Psoas muscle (tissue), 7 donors: ENCODE measurements at regions not wholly inside any gene's neighbourhood (a gene's known extent, or its start where the extent isn't known, plus 50 kb on each side); places are given as distances from the start of the nearest gene placed in this dataset.

Experiments used
- ATAC-seq, 4 donors: fragments of 200-7000 bp; cut with Tn5 transposase; one replicate each; pipeline ENCODE4 v1.9.1; 2020; ENCODE audit warnings: moderate library complexity in 3 of 4, mild to moderate bottlenecking in 2 of 4
- DNase-seq, 2 donors: peaks; one replicate each; pipeline ENCODE4 v3.0.0-alpha.2; 2020
- H3K27ac ChIP-seq: fragments of 200-600 bp; one replicate; pipeline ENCODE4 v1.8.0; 2022
- H3K27me3 ChIP-seq, 3 donors: fragments of 200-600 bp in 1 of 3; one replicate each; pipeline versions ENCODE4 v1.6.1 to v1.8.0; 2013 to 2022; ENCODE audit warnings: low read length in 2 of 3, mild to moderate bottlenecking in 2 of 3, moderate library complexity in 1 of 3; ENCODE audit not compliant: insufficient read depth in 3 of 3
- H3K36me3 ChIP-seq, 2 donors: fragments of 200-600 bp in 1 of 2; one replicate each; pipeline versions ENCODE4 v1.6.1 to v1.8.0; 2013 to 2022; ENCODE audit warnings: low read depth in 1 of 2, mild to moderate bottlenecking in 1 of 2, moderate library complexity in 1 of 2; ENCODE audit not compliant: insufficient read depth in 1 of 2
- H3K4me1 ChIP-seq: fragments of 200-600 bp; one replicate; pipeline ENCODE4 v1.8.0; 2022
- H3K4me3 ChIP-seq: fragments of 200-600 bp; one replicate; pipeline ENCODE4 v1.8.0; 2022; ENCODE audit warnings: mild to moderate bottlenecking
- H3K9me3 ChIP-seq: fragments of 200-600 bp; one replicate; pipeline ENCODE4 v1.8.0; 2022
- CTCF ChIP-seq: fragments of 200-600 bp; IDR thresholded peaks from one replicate; pipeline ENCODE4 v1.8.0; 2022; ENCODE audit warnings: antibody characterized with exemption
- WGBS, 3 donors: extraction: QIAGEN DNeasy Blood & Tissue Kit; methylation state at CpG; one replicate each; pipeline versions ENCODE4 v1.1.6 to v1.1.7; 2013; 5-methylcytosine and 5-hydroxymethylcytosine counted together
- intact Hi-C, 2 donors: fragments of 100-400 bp; cut with DNase I; formaldehyde crosslinking; loops; one replicate each; pipeline versions ENCODE4 v1.11.0 to v1.14.2; 2022
- donor health status: healthy with polysubstance abuse.
- donor health status: DM: no; HTN: no; CAD: no; lungs with moderate emphysema.
- donor health status: Bipolar disorder and iron deficiency.
- donor health status: healthy.
- donor health status: DM: yes; HTN: yes; CAD: no.
- donor health status: DM: no; HTN: no; CAD: no.
- donor health status: DM: yes; HTN: yes; CAD: no.

DNA sequence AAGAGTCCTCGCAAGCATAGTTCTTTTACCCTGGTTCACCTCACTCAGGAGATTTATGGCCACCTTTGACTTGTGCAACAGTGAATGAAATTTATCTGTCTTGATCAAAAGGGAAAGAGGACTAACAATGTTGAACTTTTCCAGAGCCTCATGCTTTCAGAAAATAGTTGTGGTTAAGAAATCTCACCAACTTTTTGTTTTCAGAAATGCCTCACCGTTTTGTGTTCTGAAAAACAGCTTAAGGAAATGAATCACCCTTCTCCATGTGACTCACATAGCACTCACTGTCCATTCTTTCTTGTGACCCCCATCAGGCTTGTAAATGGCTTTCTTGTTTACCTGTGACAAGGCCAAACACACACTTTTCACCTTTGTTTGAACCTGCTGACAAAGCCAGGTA is 148.6 kb upstream of the FAM3C start:
- intact Hi-C loops = loop anchor here in 1 of 2 donors (10.0 kb wide), 1 partner anchor 150 kb away; the partner anchor contains the start of gene FAM3C
- H3K4me3 ChIP-seq = no peak overlapping the region
- no peaks in the 10 kb centered on the region for H3K4me1 ChIP-seq
- no peak overlapping the region for H3K27ac ChIP-seq
- 54 to 55% (median 55%) methylated on average over 2 of the region's 2 CpGs for WGBS, 3 donors
- no peaks in the 10 kb centered on the region for H3K36me3 ChIP-seq
- H3K9me3 ChIP-seq = no peaks in the 10 kb centered on the region
- ATAC-seq (peak in 1 of 4 donors; percentile 28), DNase-seq (no peak)
- no peak for TF ChIP-seq CTCF
- no peaks in the 10 kb centered on the region for H3K27me3 ChIP-seq

GRCh38 chr7:121544238-121544637 is 148.1 kb upstream of the FAM3C start:
- Histone ChIP-seq H3K36me3 (no peaks in the 10 kb centered on the region), H3K9me3 (no peaks in the 10 kb centered on the region), H3K4me1 (no peaks in the 10 kb centered on the region), H3K27me3 (no peaks in the 10 kb centered on the region), H3K4me3 (no peak overlapping the region), H3K27ac (no peak overlapping the region)
- 53 to 63% (median 62%) methylated on average over 1 of the region's 1 CpG for WGBS, 3 donors
- DNase-seq = no peak
- no peak for TF ChIP-seq CTCF
- intact Hi-C loops = loop anchor here in 1 of 2 donors (10.0 kb wide), 1 partner anchor 149 kb away; the partner anchor contains the start of gene FAM3C
- no peak for ATAC-seq

GRCh38 chr7:121541457-121541856 is 145.3 kb upstream of the FAM3C start:
- Histone ChIP-seq H3K27ac (no peak overlapping the region), H3K4me1 (no peaks in the 10 kb centered on the region), H3K4me3 (no peak overlapping the region), H3K36me3 (no peaks in the 10 kb centered on the region), H3K9me3 (no peaks in the 10 kb centered on the region), H3K27me3 (no peaks in the 10 kb centered on the region)
- DNase-seq = no peak
- WGBS, 3 donors = 89 to 96% (median 94%) methylated on average over 1 of the region's 1 CpG
- no peak for TF ChIP-seq CTCF
- no peak for ATAC-seq
- intact Hi-C loops = loop anchor here in 1 of 2 donors (10.0 kb wide), 1 partner anchor 147 kb away; the partner anchor contains the start of gene FAM3C

GRCh38 chr7:121540138-121540537 is 144.0 kb upstream of the FAM3C start:
- no peaks in the 10 kb centered on the region for H3K4me1 ChIP-seq
- no peaks in the 10 kb centered on the region for H3K27me3 ChIP-seq
- no peak for TF ChIP-seq CTCF
- no peak for DNase-seq
- no peak overlapping the region for H3K4me3 ChIP-seq
- intact Hi-C loops = loop anchor here in 1 of 2 donors (10.0 kb wide), 1 partner anchor 145 kb away; the partner anchor contains the start of gene FAM3C
- 90 to 100% (median 90%) methylated on average over 1 of the region's 1 CpG for WGBS, 3 donors
- H3K9me3 ChIP-seq = no peaks in the 10 kb centered on the region
- no peak for ATAC-seq
- H3K36me3 ChIP-seq = no peaks in the 10 kb centered on the region
- no peak overlapping the region for H3K27ac ChIP-seq

DNA sequence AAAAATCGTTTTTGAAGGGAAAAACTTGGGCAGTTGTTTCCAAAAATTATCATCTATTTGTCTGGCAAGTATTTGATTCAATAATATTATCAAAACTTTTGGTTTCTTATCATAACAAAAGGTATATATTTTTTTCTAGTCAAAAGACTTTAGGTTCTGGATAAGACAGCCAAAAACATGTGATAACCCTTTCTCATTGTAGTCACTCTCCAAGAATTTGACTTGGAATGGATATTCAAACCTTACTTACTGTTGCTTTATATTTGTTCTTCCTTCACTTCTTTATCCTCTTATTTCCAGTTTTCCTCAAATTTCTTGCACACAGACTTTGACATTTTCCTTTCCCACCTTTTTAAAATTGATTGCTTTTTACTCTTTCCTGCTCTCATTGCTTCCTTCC is 140.9 kb upstream of the FAM3C start:
- no peaks in the 10 kb centered on the region for H3K9me3 ChIP-seq
- WGBS, 3 donors = 18 to 41% (median 36%) methylated on average over 1 of the region's 1 CpG
- ATAC-seq (no peak), DNase-seq (no peak)
- no peaks in the 10 kb centered on the region for H3K36me3 ChIP-seq
- no peak overlapping the region for H3K27ac ChIP-seq
- intact Hi-C loops = no loop called here
- H3K27me3 ChIP-seq = no peaks in the 10 kb centered on the region
- TF ChIP-seq CTCF = no peak
- no peak overlapping the region for H3K4me3 ChIP-seq
- no peaks in the 10 kb centered on the region for H3K4me1 ChIP-seq
